DMS 273 treated with DMSO at 0.1 percent for 48 hours (cell line): ENCODE measurements at regions not wholly inside any gene's neighbourhood (a gene's known extent, or its start where the extent isn't known, plus 50 kb on each side); places are given as distances from the start of the nearest gene placed in this dataset.
"Not testable (repeated sequence)": the region's sequence is repeated elsewhere in the genome, so short reads cannot be mapped to it uniquely, and the experiment has no call there.

ENCODE experiments used
- DNase-seq: peaks from one replicate; lab custom pipeline; 2025; lab: John Stamatoyannopoulos, UW

- no peak for DNase-seq
These were observed 80.0 kb upstream of the RPH3A start for GRCh38 chr12:112711507-112711906.

DNA sequence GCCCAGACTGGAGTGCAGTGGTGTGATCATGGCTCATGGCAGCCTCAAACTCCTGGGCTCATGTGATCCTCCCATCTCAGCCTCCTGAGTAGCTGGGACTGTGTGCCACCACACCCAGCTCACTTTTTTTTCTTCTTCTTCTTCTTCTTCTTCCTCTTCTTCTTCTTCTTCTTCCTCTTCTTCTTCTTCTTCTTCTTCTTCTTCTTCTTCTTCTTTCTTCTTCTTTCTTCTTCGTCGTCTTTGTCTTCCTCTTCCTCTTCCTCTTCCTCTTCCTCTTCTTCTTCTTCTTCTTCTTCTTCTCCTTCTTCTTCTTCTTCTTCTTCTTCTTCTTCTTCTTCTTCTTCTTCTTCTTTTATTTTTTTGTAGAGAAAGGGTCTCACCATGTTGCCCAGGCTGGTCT, 78.8 kb upstream of the RPH3A start:
- DNase-seq, result not testable (repeated sequence)

- DNase-seq, result peak; percentile 14
These were observed 78.1 kb upstream of the RPH3A start for GRCh38 chr12:112713471-112713870.

GRCh38 chr12:112714166-112714710, 77.3 kb upstream of the RPH3A start:
- no peak for DNase-seq

DNA sequence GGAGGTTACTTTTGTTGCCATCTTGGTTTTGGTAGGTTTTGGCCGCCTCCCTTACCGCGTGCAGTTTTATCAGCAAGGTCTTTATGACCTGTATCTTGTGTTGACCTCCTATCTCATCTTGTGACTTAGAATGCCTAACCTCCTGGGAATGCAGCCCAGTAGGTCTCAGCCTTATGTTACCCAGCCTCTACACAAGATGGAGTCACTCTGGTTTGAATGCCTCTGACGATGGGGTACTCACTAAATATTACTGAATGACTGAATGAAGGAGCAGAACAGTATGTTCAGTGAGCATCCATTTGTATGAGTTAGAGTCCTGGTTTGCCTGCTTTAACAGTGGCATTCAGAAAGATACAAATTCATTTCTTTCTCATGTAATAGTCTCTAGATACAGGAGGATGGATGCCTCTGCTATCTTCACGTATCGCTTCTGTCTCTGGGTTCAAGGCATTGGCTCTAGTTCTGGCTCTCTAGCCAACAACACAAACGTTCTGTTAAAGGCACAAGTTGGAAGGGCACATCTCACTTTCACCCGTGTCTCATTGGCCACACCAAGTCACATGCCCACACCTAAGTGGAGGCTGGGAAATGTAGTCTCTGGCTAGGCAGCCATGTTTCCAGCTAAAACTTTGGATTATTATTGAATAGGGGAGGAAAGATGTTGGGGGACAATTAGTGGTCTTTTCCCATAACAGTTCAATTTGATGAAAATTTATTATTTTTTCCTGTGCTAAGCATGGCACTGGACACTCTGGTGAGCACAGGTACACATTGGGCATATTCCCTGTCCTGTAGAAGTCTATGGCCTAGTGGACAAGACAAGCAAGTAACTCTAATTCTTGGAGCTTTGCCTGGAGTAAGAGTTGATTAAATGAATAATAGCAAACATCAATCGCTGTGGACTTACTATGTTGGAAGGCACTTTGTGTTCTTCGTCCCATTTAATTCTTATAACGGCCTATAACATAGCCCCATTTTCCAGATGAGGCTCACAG, 75.2 kb upstream of the RPH3A start:
- DNase-seq, result peak; percentile 16

DNA sequence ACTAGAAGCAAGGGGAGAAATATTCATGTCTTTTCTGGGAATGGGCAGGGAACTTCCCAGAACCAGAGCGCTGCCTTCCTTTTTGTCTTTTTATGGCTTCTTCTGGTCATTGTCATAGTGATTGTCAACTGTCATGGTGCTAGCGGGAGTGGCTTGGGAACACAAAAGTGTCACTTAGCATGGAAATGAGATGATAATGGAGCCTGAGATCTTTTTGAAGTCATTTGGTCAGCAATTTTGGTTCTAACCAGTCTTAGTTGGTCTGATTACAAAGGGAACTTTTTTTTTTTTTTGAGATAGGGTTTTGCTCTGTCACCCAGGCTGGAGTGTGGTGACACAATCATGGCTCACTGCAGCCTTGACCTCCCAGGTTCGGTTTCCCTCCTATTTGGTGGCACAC, 62.7 kb upstream of the RPH3A start:
- DNase-seq, result no peak

DNA sequence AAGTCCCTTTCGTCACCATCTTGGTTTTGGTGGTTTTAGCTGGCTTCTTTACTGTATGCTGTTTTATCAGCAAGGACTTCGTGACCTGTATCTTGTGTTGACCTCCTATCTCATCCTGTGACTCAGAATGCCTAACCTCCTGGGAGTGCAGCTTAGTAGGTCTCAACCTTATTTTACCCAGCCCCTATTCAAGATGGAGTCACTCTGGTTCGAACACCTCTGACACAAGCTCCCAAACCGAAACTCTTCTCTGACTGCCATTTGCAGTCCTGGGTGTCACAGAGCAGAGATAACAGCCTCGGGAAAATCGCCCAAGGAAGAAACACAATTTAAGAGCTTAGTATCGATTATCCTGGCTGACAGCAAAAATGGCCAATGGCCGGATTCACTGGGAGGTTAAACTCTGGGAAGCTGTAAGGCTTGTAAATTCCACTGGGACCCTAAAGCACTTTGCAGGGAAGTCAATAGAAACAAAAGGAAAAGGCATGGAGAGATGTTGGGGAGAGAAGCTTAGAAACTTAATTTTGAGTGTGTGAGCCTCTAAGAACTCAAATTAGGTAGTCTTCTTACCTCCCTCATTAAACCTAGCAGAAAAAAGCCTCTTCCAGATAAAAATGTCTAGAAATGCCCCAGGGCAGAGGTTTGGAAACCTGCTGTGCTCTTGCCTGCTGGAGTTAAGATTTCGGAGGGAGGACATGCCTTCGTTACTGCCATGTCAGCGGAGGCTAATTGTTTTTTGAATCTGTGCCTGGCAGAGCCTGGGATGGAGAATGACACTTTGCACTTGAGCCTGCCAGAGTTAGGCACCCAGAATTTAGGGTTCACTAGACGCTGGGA, 56.5 kb upstream of the RPH3A start:
- no peak for DNase-seq

DNA sequence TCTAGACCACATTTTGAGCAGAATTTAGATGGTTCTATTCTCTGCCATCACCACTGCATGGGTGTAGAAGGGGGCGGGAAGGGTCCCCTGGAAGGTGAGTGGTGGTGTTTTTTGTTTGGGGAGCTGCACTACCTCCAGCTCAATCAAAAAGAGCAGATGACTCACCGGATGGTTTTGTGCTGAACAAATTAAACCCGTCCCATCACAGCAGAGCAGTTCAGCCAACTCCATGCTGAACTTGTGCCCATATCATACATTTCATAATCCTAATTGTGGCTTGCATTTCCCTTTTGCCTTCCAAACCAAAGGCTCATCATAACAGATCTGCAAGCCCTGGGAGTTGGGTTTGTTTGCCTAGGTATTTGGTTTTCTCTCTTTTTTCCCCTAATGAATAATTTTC, 53.0 kb upstream of the RPH3A start:
- DNase-seq, result no peak

- no peak for DNase-seq
These were observed 51.1 kb upstream of the RPH3A start for GRCh38 chr12:112740387-112740934.

- DNase-seq, result no peak
These were observed 50.4 kb upstream of the RPH3A start for GRCh38 chr12:112741106-112741505.
